Heart left ventricle (tissue), 13 donors: ENCODE measurements at regions not wholly inside any gene's neighbourhood (a gene's known extent, or its start where the extent isn't known, plus 50 kb on each side); places are given as distances from the start of the nearest gene placed in this dataset.

ENCODE experiments used
- CTCF ChIP-seq, 12 donors: fragments of 200-600 bp; sonication (generic) in 4 of 12; IDR thresholded peaks; one replicate each; pipeline versions ENCODE4 v1.5.0 to v1.8.0; 2018 to 2022; ENCODE audit warnings: antibody characterized with exemption in 12 of 12, mild to moderate bottlenecking in 5 of 12
- POLR2A ChIP-seq, 2 donors: fragments of 450-650 bp; IDR thresholded peaks; one replicate each; pipeline ENCODE4 v1.6.1; 2017; ENCODE audit warnings: antibody characterized with exemption in 2 of 2, mild to moderate bottlenecking in 2 of 2, moderate library complexity in 2 of 2
- donor health status: ischemic (EF 13 %, LVEDD 7.1; RV severe dilation, severe dysfunction).
- donor health status: DM: no; HTN: yes; CAD: no.
- donor health status: DM: no; HTN: no; CAD: no.
- donor health status: ischemic (EF 25% LVEDD 6.9; RV normal size, moderate dysfunction).
- donor health status: ischemic (EF 25% LVEDD 5.7; RV mildly dilated, moderate dysfunction).
- donor health status: ischemic (EF 35%, LVEDD 5.7; RV mildly dilated, moderate dysfunction).
- donor health status: nonischemic (EF 11% LVEDD 7.7; RV severe dilation, severe dysfunction).
- donor health status: DM: yes; HTN: yes; CAD: no.
- donor health status: PGD.
- donor health status: ischemic (EF 29% LVEDD 5.4; RV normal size, mild dysfunction).
- donor health status: nonischemic (EF 23%, LVEDD 6.1; RV moderate dilation, normal function).

GRCh38 chr3:159721324-159721723, 267.3 kb upstream of the IL12A start:
- no peak for TF ChIP-seq CTCF (IDR thresholded peaks at IDR 0.05)
- TF ChIP-seq POLR2A (IDR thresholded peaks at IDR 0.05): no peak
